Skin epidermis (tissue), 12 donors: ENCODE measurements at regions not wholly inside any gene's neighbourhood (a gene's known extent, or its start where the extent isn't known, plus 50 kb on each side); places are given as distances from the start of the nearest gene placed in this dataset.
"Not testable (repeated sequence)": the region's sequence is repeated elsewhere in the genome, so short reads cannot be mapped to it uniquely, and the experiment has no call there.

Source experiments
- H3K27ac ChIP-seq, 21 experiments: fragments of 200-600 bp; sonication (generic) in 11 of 21; one replicate each; pipeline ENCODE4 v1.5.0; 2020; ENCODE audit warnings: mild to moderate bottlenecking in 3 of 21, inconsistent platforms in 2 of 21, moderate library complexity in 2 of 21
- H3K4me3 ChIP-seq, 7 experiments: fragments of 200-600 bp; sonication (generic) in 2 of 7; one replicate each; pipeline ENCODE4 v1.5.0; 2020; ENCODE audit warnings: inconsistent platforms in 2 of 7, mild to moderate bottlenecking in 2 of 7, moderate library complexity in 1 of 7

- H3K27ac ChIP-seq, result no peak overlapping the region
- no peak overlapping the region for H3K4me3 ChIP-seq
Observed at GRCh38 chr11:24157316-24157715, 339.5 kb upstream of the LUZP2 start.

DNA sequence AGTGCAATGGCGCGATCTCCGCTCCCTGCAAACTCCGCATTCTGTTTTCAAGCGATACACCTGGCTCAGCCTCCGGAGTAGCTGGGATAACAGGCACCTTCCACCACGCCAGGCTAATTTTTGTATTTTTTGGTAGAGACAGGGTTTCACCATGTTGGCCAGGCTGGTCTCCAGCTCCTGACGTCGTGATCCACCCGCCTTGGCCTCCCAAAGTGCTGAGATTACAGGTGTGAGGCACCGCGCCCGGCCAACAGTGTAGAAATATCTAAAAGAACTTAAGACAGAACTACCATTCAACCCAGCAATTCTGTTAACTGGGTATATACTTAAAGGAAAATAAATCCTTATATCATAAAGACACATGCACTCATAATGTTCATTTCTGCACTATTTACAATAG lies 335.3 kb upstream of the LUZP2 start:
- no peak overlapping the region for H3K4me3 ChIP-seq
- H3K27ac ChIP-seq, result no peak overlapping the region

DNA sequence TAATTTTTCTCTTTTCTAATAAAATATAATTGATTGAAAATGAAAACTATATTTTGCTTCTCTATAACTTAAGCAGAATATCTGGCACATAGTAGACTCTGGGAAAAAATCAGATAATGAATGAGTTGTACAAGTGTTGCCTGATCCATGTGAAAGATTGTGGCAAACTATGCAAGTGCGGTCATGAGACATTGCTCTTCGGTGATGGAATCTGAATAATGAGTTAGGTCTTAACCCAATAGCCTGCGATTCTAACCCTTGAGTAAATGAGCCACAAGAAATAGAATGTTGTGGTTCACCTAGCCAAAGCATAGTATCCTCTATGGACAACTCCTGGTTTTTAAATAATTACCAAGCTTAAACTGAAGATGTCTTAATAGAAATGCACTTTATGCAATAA lies 333.7 kb upstream of the LUZP2 start:
- Histone ChIP-seq H3K27ac (no peak overlapping the region), H3K4me3 (no peak overlapping the region)

- H3K4me3 ChIP-seq, result no peak overlapping the region
Observed at GRCh38 chr11:24163841-24164240, 333.0 kb upstream of the LUZP2 start.

DNA sequence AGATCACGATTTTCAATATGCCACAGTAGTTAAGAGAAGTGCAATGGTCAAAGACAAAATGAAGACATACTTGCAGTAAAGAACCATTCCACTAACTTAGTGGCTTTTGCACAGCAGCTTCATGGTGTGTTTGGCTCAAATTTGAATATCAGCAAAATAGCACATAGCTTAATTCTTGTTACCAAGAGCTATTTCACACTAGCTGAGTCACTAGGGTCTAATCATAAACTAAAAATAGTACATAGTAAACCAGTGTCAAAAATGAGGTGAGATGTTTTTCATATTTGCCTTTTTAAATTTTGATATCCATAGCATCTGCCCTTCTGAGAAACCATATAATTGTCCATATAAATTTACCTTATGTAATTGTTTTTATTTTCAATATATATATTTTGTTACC lies 325.0 kb upstream of the LUZP2 start:
- no peak overlapping the region for H3K27ac ChIP-seq
- no peak overlapping the region for H3K4me3 ChIP-seq

More at GRCh38 chr11:24163841-24164240, 333.0 kb upstream of the LUZP2 start:
- no peak overlapping the region for H3K27ac ChIP-seq

- no peak overlapping the region for H3K27ac ChIP-seq
- H3K4me3 ChIP-seq, result no peak overlapping the region
Observed at GRCh38 chr11:24181395-24182047, 315.3 kb upstream of the LUZP2 start.

DNA sequence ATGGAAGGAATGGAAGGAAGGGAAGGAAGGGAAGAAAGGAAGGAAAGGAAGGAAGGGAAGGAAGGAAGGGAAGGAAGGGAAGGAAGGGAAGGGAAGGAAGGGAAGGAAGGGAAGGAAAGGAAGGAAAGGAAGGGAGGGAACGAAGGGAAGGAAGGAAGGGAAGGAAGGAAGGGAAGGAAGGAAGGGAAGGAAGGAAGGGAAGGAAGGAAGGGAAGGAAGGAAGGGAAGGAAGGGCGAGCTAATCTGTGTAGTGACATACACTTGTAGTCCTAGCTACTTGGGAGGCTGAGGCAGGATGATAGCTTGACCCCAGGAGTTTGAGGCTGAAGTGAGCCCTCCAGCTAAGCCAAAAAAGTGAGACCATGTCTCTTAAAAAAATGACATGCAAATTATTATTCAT lies 311.3 kb upstream of the LUZP2 start:
- H3K4me3 ChIP-seq, result not testable (repeated sequence)

DNA sequence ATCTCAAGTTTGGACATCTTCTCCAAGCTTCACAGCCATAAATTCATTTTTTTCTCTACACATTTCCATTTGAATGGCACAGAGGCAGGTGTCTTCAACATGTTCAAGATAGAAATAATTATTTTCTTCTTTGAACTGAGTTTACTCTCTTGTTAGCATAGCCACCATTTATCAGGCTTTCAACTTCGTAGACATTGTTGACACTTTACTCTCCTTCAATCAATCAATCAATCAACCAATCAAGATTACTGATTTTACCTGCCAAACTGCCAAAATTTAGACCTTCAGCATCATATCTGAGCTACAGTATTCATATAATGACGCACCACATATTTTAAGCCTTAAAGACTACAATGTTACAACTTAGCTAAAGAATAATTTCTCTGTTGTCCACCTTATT lies 300.1 kb upstream of the LUZP2 start:
- no peak overlapping the region for H3K4me3 ChIP-seq
- H3K27ac ChIP-seq, result no peak overlapping the region

More for the DNA sequence above, 311.3 kb upstream of the LUZP2 start:
- H3K27ac ChIP-seq, result not testable (repeated sequence)

DNA sequence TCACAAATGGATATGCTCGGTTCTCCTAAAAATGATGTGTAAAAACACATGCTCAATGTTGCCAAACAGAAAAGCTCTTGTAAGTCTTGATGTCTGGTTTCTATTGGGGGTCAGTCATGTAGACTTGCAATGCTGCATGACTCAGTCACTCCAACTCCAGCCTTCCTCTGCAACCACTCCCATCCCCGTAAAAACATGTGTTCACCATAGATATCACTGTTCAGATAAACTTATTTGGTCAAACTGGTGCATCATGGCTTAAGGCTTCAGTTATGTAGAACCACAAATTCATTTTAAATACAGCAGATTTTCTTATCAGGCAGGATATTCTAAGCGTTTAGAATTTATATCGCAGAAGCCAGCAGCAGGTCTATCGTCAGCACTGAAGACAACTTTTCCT lies 298.4 kb upstream of the LUZP2 start:
- no peak overlapping the region for H3K4me3 ChIP-seq
- H3K27ac ChIP-seq, result no peak overlapping the region

DNA sequence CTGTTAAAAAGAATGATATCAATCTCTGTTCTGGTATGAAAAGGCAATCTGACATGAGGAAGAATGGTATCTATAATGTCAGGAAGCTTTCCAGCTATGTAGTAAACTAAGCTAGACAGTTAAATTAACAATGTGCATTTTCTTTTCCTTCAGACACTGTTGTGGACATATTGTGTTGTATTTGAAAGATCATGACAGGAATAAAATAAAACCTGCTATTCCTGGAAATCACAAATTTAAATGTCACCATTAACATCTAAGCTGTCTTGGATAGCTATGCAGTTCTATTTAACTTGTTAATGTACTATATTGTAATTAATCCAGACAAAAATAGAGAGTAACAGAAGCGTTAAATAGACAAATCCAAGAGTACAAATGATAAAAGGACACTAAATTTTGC lies 297.4 kb upstream of the LUZP2 start:
- H3K4me3 ChIP-seq, result no peak overlapping the region
- no peak overlapping the region for H3K27ac ChIP-seq

GRCh38 chr11:24206030-24206429 lies 290.8 kb upstream of the LUZP2 start:
- H3K27ac ChIP-seq, result no peak overlapping the region
- no peak overlapping the region for H3K4me3 ChIP-seq

DNA sequence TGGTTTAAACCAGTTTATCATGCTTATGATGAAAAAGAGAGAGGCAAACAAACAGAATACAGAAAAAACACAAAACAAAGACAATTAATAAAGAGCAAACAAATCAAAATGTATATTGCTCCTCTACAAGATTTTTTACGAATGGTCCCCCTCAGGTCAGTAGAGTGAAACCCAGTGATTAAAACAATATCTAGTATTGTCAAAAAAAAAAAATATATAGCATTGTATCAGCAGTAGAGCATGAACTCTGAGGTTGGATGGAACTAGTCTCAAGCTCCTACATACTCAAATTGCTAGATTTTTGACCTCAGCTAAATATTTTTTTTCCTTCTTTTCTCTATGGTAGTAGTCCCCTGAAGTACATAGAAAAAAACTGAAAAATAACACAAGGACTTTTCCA lies 290.3 kb upstream of the LUZP2 start:
- Histone ChIP-seq H3K4me3 (no peak overlapping the region), H3K27ac (no peak overlapping the region)

DNA sequence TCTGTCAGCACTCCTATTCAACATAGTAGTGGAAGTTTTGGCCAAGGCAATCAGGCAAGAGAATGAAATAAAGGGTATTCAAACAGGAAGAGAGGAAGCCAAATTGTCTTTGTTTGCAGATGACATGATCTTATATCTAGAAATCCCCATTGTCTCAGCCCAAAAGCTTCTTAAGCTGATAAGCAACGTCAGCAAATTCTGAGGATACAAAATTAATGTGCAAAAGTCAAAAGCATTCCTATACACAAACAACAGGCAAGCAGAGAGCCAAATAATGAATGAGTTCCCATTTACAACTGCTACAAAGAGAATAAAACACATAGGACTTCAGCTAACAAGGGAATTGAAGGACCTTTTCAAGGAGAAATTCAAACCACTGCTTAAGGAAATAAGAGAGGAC lies 280.4 kb upstream of the LUZP2 start:
- no peak overlapping the region for H3K4me3 ChIP-seq
- no peak overlapping the region for H3K27ac ChIP-seq

DNA sequence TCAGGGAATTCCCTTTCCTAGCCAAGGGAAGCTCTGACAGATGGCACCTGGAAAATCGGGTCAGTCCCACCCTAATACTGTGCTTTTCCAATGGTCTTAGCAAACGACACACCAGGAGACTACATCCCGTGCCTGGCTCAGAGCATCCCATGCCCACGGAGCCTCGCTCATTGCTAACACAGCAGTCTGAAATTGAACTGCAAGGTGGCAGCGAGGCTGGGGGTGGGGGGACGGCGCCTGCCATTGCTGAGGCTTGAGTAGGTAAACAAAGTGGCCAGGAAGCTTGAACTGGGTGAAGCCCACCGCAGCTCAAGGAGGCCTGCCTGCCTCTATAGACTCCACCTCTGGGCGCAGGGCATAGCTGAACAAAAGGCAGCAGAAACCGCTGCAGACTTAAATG lies 279.5 kb upstream of the LUZP2 start:
- H3K4me3 ChIP-seq, H3K27ac ChIP-seq: not testable (repeated sequence)

DNA sequence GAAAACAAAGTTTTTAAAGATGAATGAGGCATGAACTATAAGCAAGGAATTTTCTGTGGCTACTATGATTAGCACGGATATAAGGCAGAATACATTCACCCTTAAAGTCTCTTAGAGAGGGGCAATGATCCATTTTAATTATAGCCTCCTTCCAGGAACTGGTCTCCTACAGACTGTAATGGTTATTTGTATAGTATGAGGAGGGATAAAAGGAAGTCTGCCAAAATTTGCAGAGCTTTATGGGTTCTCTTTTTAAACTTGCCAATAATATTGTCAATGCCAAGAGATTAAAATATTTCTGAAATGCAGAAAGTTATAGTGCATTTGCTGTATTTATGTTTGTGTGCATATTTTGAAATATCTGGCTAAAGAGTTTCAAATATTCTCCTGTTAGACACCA lies 271.4 kb upstream of the LUZP2 start:
- Histone ChIP-seq H3K4me3 (no peak overlapping the region), H3K27ac (no peak overlapping the region)

DNA sequence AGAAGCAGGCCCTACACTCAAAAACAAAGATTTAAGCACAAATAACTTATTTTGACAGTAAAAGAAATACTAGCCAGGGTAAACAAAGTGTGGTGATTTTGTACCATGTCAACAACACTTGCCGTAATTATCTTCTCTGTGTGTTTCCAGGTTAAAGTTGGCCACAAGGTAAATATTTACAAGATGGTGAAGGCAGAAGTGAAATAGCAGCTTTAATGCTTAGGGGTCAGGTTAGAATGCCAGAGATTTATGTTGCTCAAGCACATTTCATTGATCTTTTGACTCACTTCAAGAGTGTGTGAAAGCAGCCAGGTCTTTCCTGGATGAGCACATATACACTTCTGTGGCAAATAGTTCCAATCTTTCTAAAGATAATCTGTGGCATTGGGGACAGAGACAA lies 270.2 kb upstream of the LUZP2 start:
- Histone ChIP-seq H3K27ac (no peak overlapping the region), H3K4me3 (no peak overlapping the region)

DNA sequence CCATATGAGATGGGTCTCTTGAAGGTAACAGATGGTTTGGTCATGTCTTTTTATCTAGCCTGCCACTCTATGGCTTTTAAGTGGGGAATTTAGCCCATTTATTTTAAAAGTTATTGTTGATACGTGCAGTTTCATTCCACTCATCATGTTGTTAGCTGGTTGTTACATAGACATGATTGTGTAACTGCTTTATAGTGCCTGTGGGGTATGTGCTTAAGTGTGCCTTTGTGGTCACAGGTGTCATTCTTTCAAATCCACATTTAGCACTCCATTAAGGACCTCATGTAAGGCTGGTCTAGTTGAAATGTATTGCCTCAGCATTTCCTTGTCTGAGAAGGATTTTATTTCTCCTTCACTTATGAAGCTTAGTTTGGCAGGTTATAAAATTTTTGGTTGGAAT lies 263.8 kb upstream of the LUZP2 start:
- no peak overlapping the region for H3K4me3 ChIP-seq
- H3K27ac ChIP-seq, result no peak overlapping the region

DNA sequence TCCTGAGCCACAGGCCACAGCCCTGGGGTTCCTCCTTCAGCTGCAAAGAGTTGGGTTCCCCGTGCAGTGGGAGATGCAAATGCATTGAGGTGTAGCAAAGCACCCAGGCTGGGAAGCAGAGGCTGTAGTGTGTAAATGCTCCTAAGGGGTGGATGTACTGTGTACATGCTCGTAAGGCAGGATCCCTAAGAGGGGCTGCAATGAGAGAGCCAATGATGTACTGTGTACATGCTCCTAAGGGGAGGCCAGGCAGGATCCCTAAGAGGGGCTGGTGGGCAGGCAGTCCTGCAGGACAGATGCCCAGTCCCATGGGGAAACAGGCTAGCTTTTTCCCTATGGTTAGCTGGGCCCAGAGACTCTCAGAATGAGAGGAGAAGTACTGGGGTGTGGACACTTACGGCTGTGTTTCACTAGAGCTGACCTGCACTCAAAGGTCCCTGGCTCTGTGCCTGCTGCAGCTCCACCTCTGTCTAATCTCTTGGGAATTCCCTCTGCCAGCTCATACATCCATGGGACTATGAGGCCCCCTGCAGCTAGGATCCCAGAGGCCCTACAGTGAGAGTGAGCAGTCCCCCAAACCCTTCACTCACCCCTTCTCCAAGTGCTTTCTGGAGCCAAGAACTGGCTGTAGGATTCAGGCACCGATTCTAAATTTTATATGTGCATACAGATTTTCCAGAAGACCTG lies 261.9 kb upstream of the LUZP2 start:
- no peak overlapping the region for H3K4me3 ChIP-seq
- no peak overlapping the region for H3K27ac ChIP-seq

DNA sequence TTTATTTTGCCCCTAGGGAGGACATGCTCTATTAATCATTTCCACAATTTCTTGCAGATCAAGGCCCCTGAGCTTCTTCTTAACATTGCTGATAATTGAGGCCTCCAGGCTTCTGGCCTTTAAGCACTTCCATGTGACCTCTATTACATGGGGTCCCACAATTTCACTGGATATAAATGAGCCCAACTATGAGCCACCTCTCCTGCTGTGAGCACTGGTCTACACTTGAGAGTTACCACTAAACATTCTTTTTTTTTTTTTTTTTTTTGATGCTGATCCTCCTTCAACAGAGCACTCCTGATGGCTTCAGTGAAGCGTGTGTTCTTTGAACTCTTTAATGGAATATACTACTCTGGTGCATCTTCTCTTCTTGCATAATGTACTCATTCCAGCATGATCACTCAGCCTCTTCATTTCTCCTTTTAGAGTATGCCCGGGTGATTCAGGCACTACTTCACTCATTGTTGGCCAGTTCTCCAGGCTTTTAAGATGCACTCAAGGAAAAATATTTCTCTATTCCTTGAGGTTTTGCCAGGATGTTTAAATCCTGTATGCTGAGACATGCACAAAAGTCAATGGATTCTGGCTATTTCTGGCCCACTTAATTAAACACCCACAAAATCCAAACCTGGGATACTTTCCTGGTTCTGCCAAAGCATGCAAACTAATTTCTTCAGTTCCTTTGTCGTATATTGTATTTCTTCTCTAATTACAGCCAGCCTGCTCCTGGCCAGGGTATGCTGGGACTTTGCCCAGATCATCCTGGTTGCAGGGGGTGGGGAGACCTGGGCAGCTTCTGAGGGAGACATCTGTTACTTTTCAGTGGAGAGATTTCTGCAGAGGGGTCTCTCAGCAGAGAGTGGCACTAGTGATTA lies 257.8 kb upstream of the LUZP2 start:
- no peak overlapping the region for H3K4me3 ChIP-seq

DNA sequence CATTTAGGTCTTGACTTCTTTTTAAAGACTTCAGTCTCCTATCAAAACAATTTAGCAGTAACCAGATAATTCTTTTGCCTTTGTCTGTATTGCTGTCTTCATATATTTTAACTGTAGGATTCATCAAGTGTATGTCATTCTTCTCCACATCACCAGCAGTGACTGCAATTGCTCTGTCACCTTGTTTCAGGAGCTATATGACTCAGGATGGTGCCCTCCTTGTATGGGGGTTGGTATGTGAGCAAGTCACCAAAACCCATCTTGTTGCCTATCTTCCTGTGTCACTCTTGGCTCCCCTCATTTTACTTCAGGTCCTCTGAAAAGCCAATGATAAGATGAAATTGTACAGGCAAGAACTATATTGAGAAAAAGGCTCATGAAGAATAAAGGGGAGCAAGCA lies 256.9 kb upstream of the LUZP2 start:
- no peak overlapping the region for H3K4me3 ChIP-seq
- H3K27ac ChIP-seq, result no peak overlapping the region

More for the DNA sequence above, 257.8 kb upstream of the LUZP2 start:
- no peak overlapping the region for H3K27ac ChIP-seq
